ENCODE measurements at regions not wholly inside any gene's neighbourhood (a gene's known extent, or its start where the extent isn't known, plus 50 kb on each side); places are given as distances from the start of the nearest gene placed in this dataset.

GRCh38 chr12:73372856-73373255, 1100.7 kb downstream of the TRHDE start:
- TF ChIP-seq CTCF (IDR thresholded peaks at IDR 0.05) = no peak
- TF ChIP-seq POLR2A (IDR thresholded peaks at IDR 0.05) = no peak

All from testis (tissue), 2 donors.